ENCODE measurements at regions not wholly inside any gene's neighbourhood (a gene's known extent, or its start where the extent isn't known, plus 50 kb on each side); places are given as distances from the start of the nearest gene placed in this dataset.

DNA sequence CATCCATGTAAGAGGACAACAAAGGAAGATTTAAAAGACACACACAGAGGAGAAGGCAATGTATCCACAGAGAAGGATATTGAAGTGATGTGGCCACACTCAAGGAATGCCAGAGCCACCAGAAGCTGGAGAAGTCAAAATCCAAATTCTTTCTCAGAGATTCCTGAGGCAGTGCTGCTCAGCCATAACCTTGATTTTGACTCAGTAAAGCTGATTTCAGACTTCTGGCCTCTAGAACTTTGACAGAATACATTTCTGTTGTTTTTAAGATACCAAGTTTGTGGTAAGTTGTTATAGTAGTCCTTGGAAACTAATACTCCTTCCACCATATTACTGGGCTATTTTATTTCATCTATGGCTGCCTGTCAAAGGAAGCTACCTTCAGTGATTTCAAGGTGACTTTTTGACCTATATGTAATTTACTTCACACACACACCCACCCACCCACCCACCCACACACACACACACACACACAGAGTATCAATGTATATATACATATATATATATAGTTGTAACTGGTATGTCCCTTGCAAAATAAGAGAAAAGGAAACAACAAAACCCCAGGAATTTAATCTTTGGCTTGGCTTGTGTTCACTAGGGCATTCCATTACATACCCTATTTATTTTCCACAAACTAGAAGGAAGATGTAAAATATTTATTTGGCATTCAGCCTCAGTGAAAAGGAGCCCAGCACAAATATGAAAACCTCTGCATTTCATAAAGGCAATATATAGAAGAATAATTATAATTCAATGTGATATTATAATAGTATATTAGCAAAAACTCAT is 142.1 kb upstream of the PTGFR start:
- no peaks in the 10 kb centered on the region for H3K4me1 ChIP-seq (ENCODE audit: insufficient read depth, poor library complexity, severe bottlenecking)
- TF ChIP-seq, protein P1, sequence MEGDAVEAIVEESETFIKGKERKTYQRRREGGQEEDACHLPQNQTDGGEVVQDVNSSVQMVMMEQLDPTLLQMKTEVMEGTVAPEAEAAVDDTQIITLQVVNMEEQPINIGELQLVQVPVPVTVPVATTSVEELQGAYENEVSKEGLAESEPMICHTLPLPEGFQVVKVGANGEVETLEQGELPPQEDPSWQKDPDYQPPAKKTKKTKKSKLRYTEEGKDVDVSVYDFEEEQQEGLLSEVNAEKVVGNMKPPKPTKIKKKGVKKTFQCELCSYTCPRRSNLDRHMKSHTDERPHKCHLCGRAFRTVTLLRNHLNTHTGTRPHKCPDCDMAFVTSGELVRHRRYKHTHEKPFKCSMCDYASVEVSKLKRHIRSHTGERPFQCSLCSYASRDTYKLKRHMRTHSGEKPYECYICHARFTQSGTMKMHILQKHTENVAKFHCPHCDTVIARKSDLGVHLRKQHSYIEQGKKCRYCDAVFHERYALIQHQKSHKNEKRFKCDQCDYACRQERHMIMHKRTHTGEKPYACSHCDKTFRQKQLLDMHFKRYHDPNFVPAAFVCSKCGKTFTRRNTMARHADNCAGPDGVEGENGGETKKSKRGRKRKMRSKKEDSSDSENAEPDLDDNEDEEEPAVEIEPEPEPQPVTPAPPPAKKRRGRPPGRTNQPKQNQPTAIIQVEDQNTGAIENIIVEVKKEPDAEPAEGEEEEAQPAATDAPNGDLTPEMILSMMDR (IDR thresholded peaks at IDR 0.05; ENCODE audit: poor library complexity, severe bottlenecking): no peak
- DNase-seq (ENCODE audit: low spot score) (no peak), ATAC-seq (ENCODE audit: low read depth) (no peak)
- no peaks in the 10 kb centered on the region for H3K36me3 ChIP-seq (ENCODE audit: low read depth)
- H3K27me3 ChIP-seq (ENCODE audit: insufficient read depth, poor library complexity, severe bottlenecking): no peaks in the 10 kb centered on the region
- H3K9me3 ChIP-seq (ENCODE audit: severe bottlenecking): no peaks in the 10 kb centered on the region
- H3K4me3 ChIP-seq (ENCODE audit: severe bottlenecking): no peak overlapping the region
- no peak overlapping the region for H3K27ac ChIP-seq (ENCODE audit: poor library complexity, severe bottlenecking)

- Histone ChIP-seq H3K36me3 (ENCODE audit: low read depth) (no peaks in the 10 kb centered on the region), H3K9me3 (ENCODE audit: severe bottlenecking) (no peaks in the 10 kb centered on the region), H3K4me3 (ENCODE audit: severe bottlenecking) (no peak overlapping the region), H3K27ac (ENCODE audit: poor library complexity, severe bottlenecking) (no peak overlapping the region), H3K4me1 (ENCODE audit: insufficient read depth, poor library complexity, severe bottlenecking) (no peaks in the 10 kb centered on the region), H3K27me3 (ENCODE audit: insufficient read depth, poor library complexity, severe bottlenecking) (no peaks in the 10 kb centered on the region)
- DNase-seq (ENCODE audit: low spot score) (no peak), ATAC-seq (ENCODE audit: low read depth) (no peak)
- TF ChIP-seq, protein P1 (IDR thresholded peaks at IDR 0.05; ENCODE audit: poor library complexity, severe bottlenecking): no peak
These were observed 139.1 kb upstream of the PTGFR start for GRCh38 chr1:78351551-78352216.

GRCh38 chr1:78355656-78356055 is 135.1 kb upstream of the PTGFR start:
- TF ChIP-seq, protein P1 (IDR thresholded peaks at IDR 0.05; ENCODE audit: poor library complexity, severe bottlenecking): no peak

GRCh38 chr1:78358165-78358564 is 132.6 kb upstream of the PTGFR start:
- Histone ChIP-seq H3K4me3 (ENCODE audit: severe bottlenecking) (no peak overlapping the region), H3K9me3 (ENCODE audit: severe bottlenecking) (no peaks in the 10 kb centered on the region), H3K4me1 (ENCODE audit: insufficient read depth, poor library complexity, severe bottlenecking) (peaks cover 2% of the 10 kb centered on the region), H3K27ac (ENCODE audit: poor library complexity, severe bottlenecking) (no peak overlapping the region), H3K36me3 (ENCODE audit: low read depth) (no peaks in the 10 kb centered on the region), H3K27me3 (ENCODE audit: insufficient read depth, poor library complexity, severe bottlenecking) (no peaks in the 10 kb centered on the region)
- ATAC-seq (ENCODE audit: low read depth) (no peak), DNase-seq (ENCODE audit: low spot score) (no peak)
- TF ChIP-seq, protein P1 (IDR thresholded peaks at IDR 0.05; ENCODE audit: poor library complexity, severe bottlenecking): no peak

More at GRCh38 chr1:78355656-78356055, 135.1 kb upstream of the PTGFR start:
- DNase-seq (ENCODE audit: low spot score) (no peak), ATAC-seq (ENCODE audit: low read depth) (no peak)
- Histone ChIP-seq H3K4me1 (ENCODE audit: insufficient read depth, poor library complexity, severe bottlenecking) (peaks cover 2% of the 10 kb centered on the region), H3K27me3 (ENCODE audit: insufficient read depth, poor library complexity, severe bottlenecking) (no peaks in the 10 kb centered on the region), H3K4me3 (ENCODE audit: severe bottlenecking) (no peak overlapping the region), H3K9me3 (ENCODE audit: severe bottlenecking) (no peaks in the 10 kb centered on the region), H3K27ac (ENCODE audit: poor library complexity, severe bottlenecking) (no peak overlapping the region), H3K36me3 (ENCODE audit: low read depth) (no peaks in the 10 kb centered on the region)

DNA sequence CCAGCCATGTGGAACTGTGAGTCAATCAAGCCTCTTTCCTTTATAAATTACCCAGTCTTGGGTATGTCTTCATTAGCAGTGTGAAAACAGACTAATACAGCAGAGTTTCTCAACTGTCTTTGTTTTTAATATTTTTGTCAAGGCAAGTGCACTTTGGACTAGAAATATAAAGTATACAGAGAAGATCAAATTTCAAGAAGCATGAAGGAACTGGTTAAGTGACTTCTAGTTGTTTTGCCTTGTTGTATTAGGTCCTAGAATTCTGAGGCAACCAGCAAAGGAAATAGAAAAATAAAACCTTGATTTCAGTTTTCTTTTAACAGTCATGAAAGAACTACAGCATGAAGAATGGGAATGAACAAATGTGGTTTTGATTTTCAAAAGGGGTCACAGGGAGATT is 131.1 kb upstream of the PTGFR start:
- TF ChIP-seq, protein P1 (IDR thresholded peaks at IDR 0.05; ENCODE audit: poor library complexity, severe bottlenecking): no peak
- ATAC-seq (ENCODE audit: low read depth): no peak

More for the DNA sequence above, 131.1 kb upstream of the PTGFR start:
- Histone ChIP-seq H3K27ac (ENCODE audit: poor library complexity, severe bottlenecking) (no peak overlapping the region), H3K4me1 (ENCODE audit: insufficient read depth, poor library complexity, severe bottlenecking) (peaks cover 2% of the 10 kb centered on the region), H3K36me3 (ENCODE audit: low read depth) (no peaks in the 10 kb centered on the region), H3K4me3 (ENCODE audit: severe bottlenecking) (no peak overlapping the region), H3K9me3 (ENCODE audit: severe bottlenecking) (no peaks in the 10 kb centered on the region), H3K27me3 (ENCODE audit: insufficient read depth, poor library complexity, severe bottlenecking) (no peaks in the 10 kb centered on the region)
- no peak for DNase-seq (ENCODE audit: low spot score)
